Stimulated activated naive CD8-positive, alpha-beta T cell treated with anti-CD3 and anti-CD28 coated beads, Interleukin-15, Interleukin-2, amounts not matched to agents 100 ng/mL and 50 ng/mL, for 24 hours (primary cell): ENCODE measurements at regions not wholly inside any gene's neighbourhood (a gene's known extent, or its start where the extent isn't known, plus 50 kb on each side); places are given as distances from the start of the nearest gene placed in this dataset.
"Not testable (repeated sequence)": the region's sequence is repeated elsewhere in the genome, so short reads cannot be mapped to it uniquely, and the experiment has no call there.

ENCODE experiments used
- H3K27ac Mint-ChIP-seq: one replicate; pipeline ENCODE4 v1.8.0; 2021; ENCODE audit warnings: mild to moderate bottlenecking, mixed read lengths
- H3K27me3 Mint-ChIP-seq: one replicate; pipeline ENCODE4 v1.8.0; 2021; ENCODE audit warnings: mixed read lengths
- H3K36me3 Mint-ChIP-seq: one replicate; pipeline ENCODE4 v1.8.0; 2021; ENCODE audit warnings: low read depth, mixed read lengths
- H3K4me1 Mint-ChIP-seq: one replicate; pipeline ENCODE4 v1.8.0; 2021; ENCODE audit warnings: low read depth, mixed read lengths
- H3K4me3 Mint-ChIP-seq: one replicate; pipeline ENCODE4 v1.8.0; 2021; ENCODE audit warnings: mild to moderate bottlenecking, mixed read lengths
- H3K9me3 Mint-ChIP-seq: one replicate; pipeline ENCODE4 v1.8.0; 2021; ENCODE audit warnings: mixed read lengths

DNA sequence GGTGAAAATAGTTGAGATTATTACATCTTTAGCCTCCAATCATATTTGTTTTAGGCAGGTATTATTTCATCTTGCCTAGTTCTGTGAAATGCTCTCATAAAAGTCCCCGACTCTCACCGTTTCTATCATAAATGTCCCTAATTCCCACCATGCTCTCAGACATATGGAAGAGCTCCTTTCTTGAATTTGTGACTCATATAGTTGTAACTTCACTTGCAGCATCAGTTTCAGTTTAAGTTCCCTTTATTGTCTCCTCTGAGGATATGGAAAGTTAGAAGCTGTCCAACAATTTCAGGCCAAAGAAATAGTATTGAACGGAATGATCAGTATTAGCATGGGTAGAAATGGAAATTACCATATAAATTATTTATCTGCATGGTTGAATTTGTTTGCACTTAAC, 187.5 kb upstream of the NR4A3 start:
- no peak overlapping the region for H3K4me3 Mint-ChIP-seq
- no peaks in the 10 kb centered on the region for H3K4me1 Mint-ChIP-seq
- H3K36me3 Mint-ChIP-seq = no peaks in the 10 kb centered on the region
- no peaks in the 10 kb centered on the region for H3K9me3 Mint-ChIP-seq
- H3K27me3 Mint-ChIP-seq = peaks cover 3% of the 10 kb centered on the region
- no peak overlapping the region for H3K27ac Mint-ChIP-seq

DNA sequence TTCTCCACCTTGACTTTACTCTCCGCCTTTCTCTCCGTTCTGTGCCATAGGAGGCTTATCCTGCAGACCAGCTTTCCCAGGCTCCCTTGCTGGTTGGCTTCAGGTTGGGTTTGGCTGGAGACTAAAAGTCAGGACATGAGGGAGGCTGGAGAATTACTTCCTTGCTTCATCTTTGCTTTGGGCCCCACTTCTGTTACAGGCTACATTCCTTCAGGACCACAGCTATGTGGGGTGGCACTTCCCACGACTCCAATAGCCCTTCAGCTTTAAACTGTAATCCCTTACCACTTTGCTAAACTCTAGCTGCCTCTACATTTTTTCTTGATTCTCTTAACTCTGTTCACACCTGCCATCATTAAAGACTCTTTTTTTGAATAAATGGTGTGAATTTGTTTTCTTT, 186.7 kb upstream of the NR4A3 start:
- Mint-ChIP-seq H3K36me3 (no peaks in the 10 kb centered on the region), H3K27me3 (peaks cover 3% of the 10 kb centered on the region), H3K4me3 (no peak overlapping the region), H3K4me1 (no peaks in the 10 kb centered on the region), H3K27ac (peak overlapping the region; percentile 28), H3K9me3 (no peaks in the 10 kb centered on the region)

DNA sequence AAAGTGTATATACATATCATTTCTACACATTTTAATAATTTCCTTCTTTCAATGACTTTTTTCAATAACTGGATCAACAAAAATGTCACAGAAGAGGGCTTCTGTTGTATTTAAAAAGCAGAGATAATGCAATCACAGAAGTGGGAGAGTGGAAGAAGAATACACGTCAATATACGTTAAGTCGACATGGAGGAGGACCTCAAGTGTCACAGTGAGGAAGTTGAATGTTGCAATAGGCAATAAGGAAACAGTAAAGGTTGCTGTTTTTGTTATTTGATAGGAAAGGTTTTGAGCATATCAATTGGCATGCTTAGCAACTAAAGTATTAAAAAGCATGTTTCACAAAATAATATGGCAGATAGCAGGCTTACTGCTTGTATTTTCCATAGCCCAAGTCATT, 184.0 kb upstream of the NR4A3 start:
- Mint-ChIP-seq H3K27ac (no peak overlapping the region), H3K9me3 (no peaks in the 10 kb centered on the region), H3K4me3 (no peak overlapping the region), H3K4me1 (peaks cover 2% of the 10 kb centered on the region), H3K27me3 (peaks cover 7% of the 10 kb centered on the region), H3K36me3 (no peaks in the 10 kb centered on the region)

DNA sequence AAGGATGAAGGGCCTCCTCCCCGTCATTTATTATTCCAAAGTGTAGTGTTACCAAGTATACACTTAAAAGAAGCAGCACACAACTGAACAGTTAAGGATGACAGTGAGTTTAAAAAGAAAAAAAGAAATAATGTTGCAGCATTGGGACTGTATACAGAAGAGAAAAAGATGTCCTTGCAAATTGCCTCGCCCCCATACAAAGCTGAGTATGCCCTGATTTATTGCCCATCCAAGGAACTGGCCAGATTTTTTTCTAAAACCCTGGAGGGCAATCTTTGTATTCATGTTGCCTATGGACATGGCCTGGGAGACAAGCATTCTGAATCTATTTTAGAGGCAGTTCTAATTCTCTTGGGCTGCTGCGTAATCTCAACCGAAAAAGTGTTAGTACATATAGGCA, 182.7 kb upstream of the NR4A3 start:
- peaks cover 7% of the 10 kb centered on the region for H3K27me3 Mint-ChIP-seq
- H3K9me3 Mint-ChIP-seq = no peaks in the 10 kb centered on the region
- H3K4me3 Mint-ChIP-seq = no peak overlapping the region
- no peak overlapping the region for H3K27ac Mint-ChIP-seq
- no peaks in the 10 kb centered on the region for H3K36me3 Mint-ChIP-seq
- peaks cover 4% of the 10 kb centered on the region for H3K4me1 Mint-ChIP-seq

DNA sequence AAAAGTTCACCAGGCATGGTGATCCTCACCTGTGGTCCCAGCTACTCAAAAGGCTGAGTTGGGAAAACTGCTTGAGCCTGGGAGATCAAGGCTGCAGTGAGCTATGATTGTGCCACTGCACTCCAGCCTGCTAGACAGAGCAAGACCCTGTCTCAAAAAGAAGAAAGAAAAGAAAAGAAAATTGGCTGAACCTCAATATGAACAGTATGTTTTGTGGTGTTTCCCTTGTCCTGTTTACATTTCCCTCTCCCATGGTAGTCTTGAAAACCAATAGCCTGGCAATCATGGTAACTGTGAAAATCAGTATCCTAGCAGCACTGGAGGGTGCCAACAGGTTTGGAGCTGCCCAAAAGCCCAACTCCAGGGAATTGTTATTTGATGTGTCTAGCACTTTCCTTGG, 174.1 kb upstream of the NR4A3 start:
- H3K27me3 Mint-ChIP-seq = peaks cover 6% of the 10 kb centered on the region
- peaks cover 1% of the 10 kb centered on the region for H3K9me3 Mint-ChIP-seq
- no peak overlapping the region for H3K4me3 Mint-ChIP-seq
- H3K36me3 Mint-ChIP-seq = no peaks in the 10 kb centered on the region
- H3K27ac Mint-ChIP-seq = no peak overlapping the region
- H3K4me1 Mint-ChIP-seq = peaks cover 2% of the 10 kb centered on the region

DNA sequence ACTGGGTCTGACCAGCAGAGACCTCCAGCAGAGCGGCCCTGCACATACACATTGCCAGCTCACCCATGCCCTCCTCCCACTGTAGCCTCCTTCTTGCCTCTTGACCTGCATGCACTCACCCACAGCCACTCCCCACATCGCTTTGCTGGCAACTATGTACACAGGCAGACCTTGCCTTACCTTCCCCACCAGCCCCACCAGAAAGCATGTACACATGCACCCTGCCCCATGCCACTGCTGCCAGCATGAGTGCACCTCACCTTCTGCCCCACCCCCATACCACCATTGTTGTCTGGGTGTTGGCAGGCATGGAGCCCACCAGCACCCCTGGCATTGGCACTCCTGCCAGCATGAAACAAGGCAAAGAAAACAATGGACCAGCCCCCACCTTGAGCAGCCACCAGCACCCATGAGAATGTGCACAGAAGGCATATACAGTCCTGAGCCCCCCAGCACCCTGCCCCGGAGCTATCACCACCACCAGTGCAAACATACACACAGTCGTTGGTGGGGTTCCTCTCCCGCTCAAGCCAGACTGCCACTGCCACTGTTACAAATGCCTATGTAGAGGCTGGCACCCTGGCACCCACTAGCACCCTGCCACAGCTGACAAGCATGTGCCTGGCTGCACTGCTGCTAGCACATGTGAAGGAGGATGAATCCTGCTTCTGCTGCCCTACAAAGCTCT, 171.4 kb upstream of the NR4A3 start:
- peaks cover 6% of the 10 kb centered on the region for H3K27me3 Mint-ChIP-seq
- H3K4me1 Mint-ChIP-seq = no peaks in the 10 kb centered on the region
- H3K27ac Mint-ChIP-seq = no peak overlapping the region
- peaks cover 14% of the 10 kb centered on the region for H3K9me3 Mint-ChIP-seq
- no peak overlapping the region for H3K4me3 Mint-ChIP-seq
- no peaks in the 10 kb centered on the region for H3K36me3 Mint-ChIP-seq

DNA sequence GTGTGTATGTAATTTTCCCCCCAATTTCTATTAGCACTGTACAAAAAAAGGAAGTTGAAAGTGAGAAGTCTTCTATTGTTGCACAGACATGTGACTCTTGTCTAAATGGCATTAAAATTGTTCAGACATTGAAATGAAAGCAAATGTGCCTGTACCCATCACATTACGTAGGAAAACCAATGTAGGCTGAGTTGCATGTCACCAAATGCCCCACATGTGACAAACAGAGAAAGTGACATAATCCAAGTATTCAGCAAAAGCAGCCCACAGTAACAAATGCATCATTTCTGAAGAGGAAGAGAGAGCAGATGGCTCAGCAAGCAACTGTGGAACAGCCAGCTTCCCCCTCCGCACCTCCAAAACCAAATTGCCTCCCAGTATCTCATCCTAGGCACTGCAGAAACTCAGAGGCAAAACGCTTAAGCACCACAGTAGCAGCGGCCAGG, 161.5 kb upstream of the NR4A3 start:
- Mint-ChIP-seq H3K9me3 (peaks cover 6% of the 10 kb centered on the region), H3K36me3 (no peaks in the 10 kb centered on the region), H3K27me3 (peaks cover 11% of the 10 kb centered on the region), H3K4me1 (peaks cover 7% of the 10 kb centered on the region), H3K4me3 (no peak overlapping the region), H3K27ac (no peak overlapping the region)

DNA sequence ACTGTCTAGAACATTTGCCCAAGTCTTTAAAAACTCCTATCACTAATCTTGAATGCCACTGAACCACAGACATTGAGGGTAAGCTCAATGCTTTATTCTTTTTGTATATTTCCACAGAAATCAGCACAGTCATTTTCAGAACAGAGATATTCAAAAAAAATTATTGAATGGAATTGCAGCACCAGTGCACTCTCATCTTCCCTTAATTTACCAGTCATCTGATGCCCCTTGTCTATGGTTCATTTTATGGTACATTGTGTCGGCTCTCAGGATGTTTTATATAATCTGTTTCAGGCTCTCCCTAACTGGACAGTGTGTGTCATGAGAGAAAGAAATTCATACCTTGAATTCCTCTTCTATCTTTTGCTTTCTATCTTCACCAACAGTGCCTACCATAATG, 158.4 kb upstream of the NR4A3 start:
- Mint-ChIP-seq H3K27ac (no peak overlapping the region), H3K27me3 (peaks cover 13% of the 10 kb centered on the region), H3K4me1 (peaks cover 12% of the 10 kb centered on the region), H3K9me3 (no peaks in the 10 kb centered on the region), H3K4me3 (no peak overlapping the region), H3K36me3 (no peaks in the 10 kb centered on the region)

DNA sequence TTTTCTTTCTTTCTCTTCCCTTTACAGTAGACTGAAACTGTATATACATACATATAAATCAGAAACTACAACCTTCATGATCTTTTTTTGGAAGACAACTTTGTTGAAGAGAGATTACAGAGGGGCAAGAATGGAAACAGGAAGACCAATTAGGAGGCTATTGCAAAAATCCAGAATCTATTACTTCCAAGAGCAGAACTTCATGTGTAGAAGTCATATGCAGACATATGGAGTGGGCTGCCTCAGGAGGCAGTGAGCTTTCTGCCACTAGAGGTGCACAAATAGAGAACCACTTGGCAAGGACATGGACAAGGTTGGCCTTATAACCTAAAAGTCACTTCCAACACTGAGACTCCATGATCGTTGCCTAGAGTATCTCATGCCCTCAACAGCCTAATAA, 157.8 kb upstream of the NR4A3 start:
- Mint-ChIP-seq H3K4me1 (peaks cover 12% of the 10 kb centered on the region), H3K36me3 (no peaks in the 10 kb centered on the region), H3K27ac (no peak overlapping the region), H3K27me3 (peaks cover 13% of the 10 kb centered on the region), H3K4me3 (no peak overlapping the region), H3K9me3 (no peaks in the 10 kb centered on the region)

DNA sequence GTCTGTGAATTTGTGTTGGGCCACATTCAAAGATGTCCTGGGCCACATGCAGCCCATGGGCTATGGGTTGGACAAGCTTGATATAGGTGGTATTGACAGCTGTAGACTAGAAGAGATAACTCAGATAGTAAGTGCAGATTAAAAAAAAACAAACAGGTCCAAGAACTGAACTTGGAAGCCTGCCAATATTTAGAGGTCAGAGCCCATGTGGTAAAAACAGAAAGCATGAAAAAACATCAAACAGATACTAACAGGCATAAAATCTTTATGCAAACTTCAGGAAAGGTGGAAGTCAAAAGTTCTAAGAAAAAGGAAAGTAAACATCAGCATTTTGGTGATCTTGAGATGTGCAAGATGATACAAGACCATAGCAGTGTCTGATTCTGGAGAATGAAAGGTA, 155.1 kb upstream of the NR4A3 start:
- Mint-ChIP-seq H3K9me3 (no peaks in the 10 kb centered on the region), H3K36me3 (no peaks in the 10 kb centered on the region), H3K27me3 (peaks cover 8% of the 10 kb centered on the region), H3K4me3 (no peak overlapping the region), H3K4me1 (peaks cover 5% of the 10 kb centered on the region), H3K27ac (no peak overlapping the region)

DNA sequence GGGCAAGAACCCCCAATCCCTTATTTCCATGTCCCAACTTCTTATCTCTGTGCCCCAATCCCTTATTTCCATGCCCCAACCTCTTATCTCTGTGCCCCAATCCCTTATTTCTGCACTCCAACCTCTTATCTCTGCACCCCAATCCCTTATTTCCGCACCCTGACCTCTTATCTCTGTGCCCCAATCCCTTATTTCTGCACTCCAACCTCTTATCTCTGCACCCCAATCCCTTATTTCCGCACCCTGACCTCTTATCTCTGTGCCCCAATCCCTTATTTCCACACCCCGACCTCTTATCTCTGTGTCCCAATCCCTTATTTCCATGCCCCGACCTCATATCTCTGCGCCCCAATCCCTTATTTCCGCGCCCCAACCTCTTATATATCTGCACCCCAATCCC, 150.8 kb upstream of the NR4A3 start:
- H3K9me3 Mint-ChIP-seq, H3K4me1 Mint-ChIP-seq, H3K27ac Mint-ChIP-seq, H3K27me3 Mint-ChIP-seq, H3K4me3 Mint-ChIP-seq, H3K36me3 Mint-ChIP-seq: not testable (repeated sequence)

DNA sequence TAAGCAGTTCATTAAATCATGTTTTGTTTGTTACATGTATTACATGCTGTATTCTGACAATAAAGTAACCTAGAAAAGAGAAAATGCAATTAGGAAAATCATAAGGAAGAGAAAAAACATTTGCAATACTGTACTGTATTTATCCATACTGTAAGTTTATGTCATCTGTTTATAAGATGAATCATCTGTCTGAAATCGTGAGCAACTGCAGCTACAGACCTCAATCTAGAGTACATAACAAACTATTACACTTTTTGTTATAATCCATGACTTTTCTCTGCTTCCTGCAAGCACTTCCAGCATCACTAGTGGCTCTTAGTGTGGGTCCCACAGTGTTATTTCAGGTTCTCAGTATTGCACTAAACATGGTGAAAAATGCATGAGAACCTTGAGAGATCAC, 144.4 kb upstream of the NR4A3 start:
- no peak overlapping the region for H3K4me3 Mint-ChIP-seq
- no peaks in the 10 kb centered on the region for H3K4me1 Mint-ChIP-seq
- H3K9me3 Mint-ChIP-seq = peaks cover 28% of the 10 kb centered on the region
- peaks cover 11% of the 10 kb centered on the region for H3K36me3 Mint-ChIP-seq
- no peaks in the 10 kb centered on the region for H3K27me3 Mint-ChIP-seq
- no peak overlapping the region for H3K27ac Mint-ChIP-seq

DNA sequence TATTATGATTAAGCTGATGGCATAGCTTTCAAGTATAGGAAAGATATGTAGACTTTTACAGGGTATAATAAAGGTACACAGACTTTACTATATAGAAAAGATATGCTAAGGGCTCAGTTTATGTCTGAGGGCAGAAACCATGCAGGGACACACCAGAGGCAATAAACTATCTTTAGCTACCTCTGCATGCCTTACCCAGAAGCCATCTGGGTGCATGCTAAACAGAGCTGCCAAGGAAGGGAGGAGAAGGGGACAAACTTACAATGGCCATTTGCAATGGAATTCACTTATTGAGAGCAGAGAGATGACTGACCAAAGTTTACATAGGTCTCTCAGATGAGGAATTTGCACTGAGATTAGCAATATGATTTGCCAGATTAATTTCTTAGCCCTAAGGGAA, 143.1 kb upstream of the NR4A3 start:
- Mint-ChIP-seq H3K4me3 (no peak overlapping the region), H3K36me3 (peaks cover 14% of the 10 kb centered on the region), H3K9me3 (peaks cover 37% of the 10 kb centered on the region), H3K27me3 (no peaks in the 10 kb centered on the region), H3K27ac (no peak overlapping the region), H3K4me1 (no peaks in the 10 kb centered on the region)

DNA sequence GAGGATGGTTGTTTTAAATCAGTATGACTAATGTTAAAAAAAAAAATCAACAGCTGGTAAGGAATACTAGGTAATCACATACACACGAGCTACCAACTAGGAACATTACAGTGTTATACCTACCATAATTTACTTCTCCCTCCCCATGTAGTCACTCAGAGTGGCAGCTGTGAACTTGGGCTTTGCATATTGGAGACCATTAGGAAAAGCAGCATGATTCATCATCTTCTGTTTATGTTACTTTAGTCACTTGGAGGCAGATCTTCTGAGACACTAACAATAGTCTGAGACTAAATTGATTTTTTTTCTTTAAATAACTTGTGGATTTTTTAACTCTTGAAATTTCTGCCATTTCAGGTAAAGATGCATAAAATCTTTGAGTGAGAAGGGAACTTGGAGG, 141.5 kb upstream of the NR4A3 start:
- Mint-ChIP-seq H3K4me3 (no peak overlapping the region), H3K4me1 (no peaks in the 10 kb centered on the region), H3K27ac (no peak overlapping the region), H3K36me3 (peaks cover 14% of the 10 kb centered on the region), H3K9me3 (peaks cover 34% of the 10 kb centered on the region), H3K27me3 (no peaks in the 10 kb centered on the region)

DNA sequence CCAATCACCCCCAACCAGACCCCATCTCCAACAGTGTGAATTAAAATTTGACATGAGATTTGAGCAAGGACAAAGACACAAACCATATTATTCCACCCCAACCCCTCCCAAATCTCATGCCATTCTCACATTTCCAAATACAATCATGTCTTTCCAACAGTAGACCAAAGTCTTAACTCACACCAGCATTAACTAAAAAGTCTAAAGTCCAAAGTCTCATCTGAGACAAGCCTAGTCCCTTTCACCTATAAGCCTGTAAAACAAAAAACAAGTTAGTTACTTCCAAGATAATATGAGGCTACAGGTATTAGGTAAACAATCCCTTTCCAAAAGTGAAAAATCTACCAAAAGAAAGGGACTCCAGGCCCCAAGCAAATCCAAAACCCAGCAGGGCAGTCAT, 140.6 kb upstream of the NR4A3 start:
- Mint-ChIP-seq H3K4me3 (no peak overlapping the region), H3K27ac (no peak overlapping the region), H3K4me1 (no peaks in the 10 kb centered on the region), H3K36me3 (peaks cover 8% of the 10 kb centered on the region), H3K9me3 (peaks cover 28% of the 10 kb centered on the region), H3K27me3 (no peaks in the 10 kb centered on the region)

DNA sequence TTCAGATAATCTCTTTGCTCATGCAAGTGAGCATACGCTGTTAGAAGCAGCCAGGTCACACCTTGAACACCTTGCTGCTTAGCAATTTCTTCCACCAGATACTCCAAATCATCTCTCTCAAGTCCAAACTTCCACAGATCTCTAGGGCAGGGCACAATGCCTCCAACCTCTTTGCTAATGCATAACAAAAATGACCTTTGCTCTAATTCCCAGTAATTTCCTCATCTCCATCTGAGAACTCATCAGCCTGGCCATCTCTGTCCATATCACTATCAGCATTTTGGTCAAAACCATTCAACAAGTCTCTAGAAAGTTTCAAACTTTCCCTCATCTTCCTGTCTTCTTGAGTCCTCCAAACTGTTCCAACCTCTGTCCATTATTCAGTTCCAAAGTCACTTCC, 139.3 kb upstream of the NR4A3 start:
- H3K9me3 Mint-ChIP-seq = peaks cover 25% of the 10 kb centered on the region
- peaks cover 5% of the 10 kb centered on the region for H3K36me3 Mint-ChIP-seq
- H3K4me1 Mint-ChIP-seq = no peaks in the 10 kb centered on the region
- no peak overlapping the region for H3K27ac Mint-ChIP-seq
- no peak overlapping the region for H3K4me3 Mint-ChIP-seq
- no peaks in the 10 kb centered on the region for H3K27me3 Mint-ChIP-seq
